Stimulated activated CD8-positive, alpha-beta memory T cell treated with anti-CD3 and anti-CD28 coated beads, Interleukin-4, amount 100 ng/mL, for 48 hours (primary cell): ENCODE measurements at regions not wholly inside any gene's neighbourhood (a gene's known extent, or its start where the extent isn't known, plus 50 kb on each side); places are given as distances from the start of the nearest gene placed in this dataset.
A peak's percentile ranks its signal among the peaks of the same experiment; 100 is the strongest.
"Not testable (repeated sequence)": the region's sequence is repeated elsewhere in the genome, so short reads cannot be mapped to it uniquely, and the experiment has no call there.

Source experiments
- DNase-seq: peaks from one replicate; pipeline ENCODE4 v3.0.0-alpha.2; 2020

DNA sequence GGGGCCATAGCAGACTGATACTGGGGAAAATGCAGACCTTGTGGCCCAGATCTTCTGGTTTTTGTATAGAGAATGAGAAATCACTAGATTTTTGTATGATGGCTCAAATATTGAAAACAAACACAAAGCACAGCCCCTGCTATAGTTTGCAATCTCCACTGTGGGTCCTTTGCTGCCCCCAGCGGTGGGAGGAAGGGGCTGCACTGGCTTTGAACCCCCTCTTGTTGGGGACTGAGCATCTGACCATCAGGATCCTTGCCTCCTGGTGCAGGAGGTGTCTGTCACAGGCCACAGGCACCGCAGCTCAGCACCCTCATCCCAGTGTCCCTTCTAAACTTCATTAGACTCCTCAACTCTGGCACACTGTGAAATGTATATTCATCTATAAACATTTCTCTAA, 252.3 kb downstream of the BCL2L11 start:
- not testable (repeated sequence) for DNase-seq

GRCh38 chr2:111373989-111374388, 253.3 kb downstream of the BCL2L11 start:
- not testable (repeated sequence) for DNase-seq

GRCh38 chr2:111374734-111375133, 254.0 kb downstream of the BCL2L11 start:
- not testable (repeated sequence) for DNase-seq

DNA sequence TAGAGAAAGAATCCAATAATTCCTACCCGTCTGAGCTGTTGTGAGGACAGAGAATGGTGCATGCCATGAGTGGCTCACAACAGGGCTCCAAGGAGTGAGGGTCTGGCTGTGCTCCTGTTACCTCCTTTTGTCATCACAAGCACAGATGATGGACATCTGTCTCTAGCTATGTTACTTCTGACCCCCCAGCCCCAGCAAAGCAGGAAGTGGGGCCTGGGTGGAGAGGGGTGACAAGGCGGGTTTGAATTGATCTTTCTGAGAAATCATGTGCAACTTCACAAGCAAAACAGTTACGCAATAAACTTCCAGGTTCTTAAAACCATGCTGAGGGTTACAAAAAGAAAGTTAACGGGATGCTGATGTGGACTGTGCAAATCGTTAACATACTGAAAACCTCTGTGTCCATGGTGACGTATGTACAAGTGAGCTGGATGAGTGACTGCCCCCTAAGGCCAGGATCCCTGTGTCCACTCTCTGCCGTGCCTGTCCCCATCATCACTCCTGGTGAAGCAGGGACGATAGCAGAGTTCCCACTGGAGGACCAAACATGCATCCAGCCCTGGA, 254.7 kb downstream of the BCL2L11 start:
- DNase-seq = not testable (repeated sequence)

- not testable (repeated sequence) for DNase-seq
Measured at GRCh38 chr2:111376272-111376970, 255.7 kb downstream of the BCL2L11 start.

DNA sequence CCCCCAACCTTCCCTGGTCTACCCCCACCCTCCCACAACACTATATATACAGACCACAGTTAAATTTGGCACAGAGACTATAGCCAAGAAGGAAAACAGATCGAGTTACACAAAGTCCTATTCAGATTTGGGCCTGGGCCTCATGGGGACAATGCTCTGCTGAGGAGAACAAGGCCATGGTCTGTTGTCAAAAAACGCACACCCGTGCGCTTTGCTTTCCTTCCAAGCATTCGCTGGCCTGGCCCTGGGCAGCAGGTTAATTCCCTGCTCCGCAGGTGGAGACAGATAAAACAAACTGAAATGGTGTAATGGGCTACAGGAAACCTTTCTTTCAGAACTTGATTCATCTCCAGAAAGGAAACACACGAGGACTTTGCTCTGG, 256.2 kb downstream of the BCL2L11 start:
- DNase-seq = not testable (repeated sequence)

- not testable (repeated sequence) for DNase-seq
Measured at GRCh38 chr2:111377386-111377959, 256.8 kb downstream of the BCL2L11 start.

DNA sequence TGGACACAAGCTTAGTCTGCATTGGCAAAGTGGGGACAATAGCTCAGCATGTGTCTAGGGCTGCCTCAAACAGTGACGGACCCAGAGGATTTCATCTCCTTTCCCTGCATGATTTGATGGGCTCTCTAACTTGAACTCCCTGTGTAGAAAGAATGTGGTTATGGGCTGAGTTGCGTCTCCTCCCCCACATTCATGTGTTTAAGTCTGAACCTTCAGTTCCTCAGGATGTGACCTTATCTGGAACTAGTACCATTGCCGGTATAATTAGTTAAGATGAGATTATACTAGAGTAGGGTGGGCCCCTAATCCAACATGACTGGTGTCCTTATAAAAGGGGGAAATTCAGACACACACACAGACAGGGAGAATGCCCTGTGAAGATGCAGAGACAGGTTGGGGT, 257.6 kb downstream of the BCL2L11 start:
- not testable (repeated sequence) for DNase-seq

- DNase-seq = peak; percentile 40
Measured at GRCh38 chr2:111380733-111381439, 260.2 kb downstream of the BCL2L11 start.

- DNase-seq = not testable (repeated sequence)
Measured at GRCh38 chr2:111381530-111382306, 261.0 kb downstream of the BCL2L11 start.

- DNase-seq = not testable (repeated sequence)
Measured at GRCh38 chr2:111382507-111382906, 261.8 kb downstream of the BCL2L11 start.

GRCh38 chr2:111383311-111383710, 262.6 kb downstream of the BCL2L11 start:
- DNase-seq = not testable (repeated sequence)

- not testable (repeated sequence) for DNase-seq
Measured at GRCh38 chr2:111385226-111385957, 264.7 kb downstream of the BCL2L11 start.

DNA sequence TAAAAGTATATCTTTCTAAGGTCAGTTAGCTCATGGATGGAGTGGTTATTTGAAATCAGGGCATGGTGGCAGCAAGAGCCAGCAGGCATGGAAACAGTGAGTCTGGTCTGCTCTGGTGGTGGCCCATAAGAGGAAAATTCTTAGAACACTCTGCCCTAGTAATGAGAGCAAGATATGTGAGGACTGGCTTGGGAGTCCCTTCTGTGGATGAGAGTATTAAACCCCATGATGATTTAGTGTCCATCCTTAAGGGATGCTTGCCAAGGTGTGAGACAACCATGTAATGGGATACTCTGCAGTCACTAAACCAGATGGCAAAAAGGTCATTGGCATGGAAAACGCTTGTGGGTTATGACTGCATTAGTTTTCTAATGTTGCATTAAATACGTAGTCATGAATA, 269.9 kb downstream of the BCL2L11 start:
- not testable (repeated sequence) for DNase-seq

DNA sequence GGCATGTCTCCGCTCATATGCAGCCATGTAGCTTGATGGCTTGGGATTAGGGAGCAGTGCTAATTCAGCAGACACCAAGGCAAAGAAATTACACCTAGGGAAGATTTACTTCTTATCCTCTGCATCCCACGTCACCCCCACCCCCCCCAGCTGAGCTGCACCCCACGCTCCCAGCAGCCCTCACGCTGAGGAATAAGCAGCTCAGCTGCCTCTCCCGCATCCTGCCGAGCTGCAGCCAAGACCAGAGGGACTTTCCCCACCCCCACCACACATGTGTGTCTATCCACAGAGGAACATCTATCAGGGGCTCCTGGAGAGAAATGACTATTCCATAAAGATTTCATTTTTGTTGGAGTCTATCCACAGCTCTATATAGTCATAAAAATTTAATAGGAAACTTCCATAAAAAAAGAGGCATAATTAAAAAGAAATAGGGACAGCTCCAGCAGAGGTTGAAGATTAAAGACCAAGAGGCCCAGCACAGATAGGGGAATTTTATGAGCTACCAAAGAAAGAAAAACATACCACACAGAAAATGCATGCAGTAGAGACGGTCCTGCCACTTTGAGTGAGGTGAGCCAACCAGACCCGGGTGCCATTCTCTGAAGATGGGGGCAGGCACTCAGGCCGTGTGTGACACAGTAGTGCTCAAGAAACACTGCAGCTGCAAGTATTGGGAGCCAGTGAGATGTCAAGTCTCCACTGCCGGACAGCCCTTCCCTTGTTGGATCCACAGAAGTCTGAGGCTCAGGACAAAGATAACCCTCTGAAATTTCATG, 274.8 kb downstream of the BCL2L11 start:
- peak; percentile 76 for DNase-seq

DNA sequence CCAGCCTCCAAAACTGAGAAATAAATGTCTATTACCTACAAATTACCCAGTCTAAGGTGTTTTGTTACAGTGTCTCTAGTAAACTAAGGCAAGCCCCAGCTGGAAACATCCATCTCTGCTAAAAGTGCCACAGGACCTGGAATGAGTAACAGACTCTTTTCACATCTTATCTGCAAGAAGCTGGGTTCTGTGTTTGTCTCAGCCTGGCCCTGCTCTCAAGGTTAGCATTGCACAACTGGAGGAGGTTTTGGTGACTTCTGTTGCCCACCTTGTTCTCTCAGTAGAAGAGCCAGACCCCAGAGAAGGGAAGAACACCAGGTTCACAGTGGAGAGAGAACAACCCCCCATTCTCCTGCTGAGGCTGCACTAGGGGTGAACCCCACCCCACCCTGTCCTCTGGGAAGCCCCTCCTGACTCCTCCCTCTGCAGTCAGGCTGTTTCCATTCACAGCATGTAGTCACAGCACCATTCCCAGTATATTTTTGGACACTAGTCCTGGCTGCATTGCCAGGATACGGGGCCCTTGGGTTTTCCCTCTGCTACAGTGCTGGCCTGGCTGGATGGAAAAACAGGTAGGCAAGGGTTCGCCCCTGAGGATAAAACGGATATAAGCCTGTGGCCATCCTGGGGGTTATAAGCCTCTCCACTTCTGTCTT, 280.0 kb downstream of the BCL2L11 start:
- DNase-seq = not testable (repeated sequence)

- not testable (repeated sequence) for DNase-seq
Measured at GRCh38 chr2:111401270-111402140, 280.8 kb downstream of the BCL2L11 start.

DNA sequence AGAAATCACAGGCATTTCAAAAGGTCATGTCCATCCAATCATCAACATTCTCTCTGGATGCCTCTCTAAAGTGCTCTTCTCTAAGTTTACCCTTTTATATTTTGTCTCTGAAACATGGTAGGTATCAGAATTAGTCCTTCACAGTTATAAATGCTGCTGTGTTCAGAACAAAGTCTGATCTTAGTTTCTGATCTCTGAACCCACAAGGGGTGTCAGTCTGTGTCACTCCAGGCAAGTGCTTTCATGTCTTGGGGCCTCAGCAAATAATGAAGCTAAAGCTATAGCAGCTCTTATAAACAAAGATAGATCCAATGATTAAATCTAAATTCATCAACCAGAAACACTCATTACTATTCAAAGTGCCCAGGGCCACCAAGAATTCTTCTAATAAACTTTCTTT, 281.7 kb downstream of the BCL2L11 start:
- not testable (repeated sequence) for DNase-seq

DNA sequence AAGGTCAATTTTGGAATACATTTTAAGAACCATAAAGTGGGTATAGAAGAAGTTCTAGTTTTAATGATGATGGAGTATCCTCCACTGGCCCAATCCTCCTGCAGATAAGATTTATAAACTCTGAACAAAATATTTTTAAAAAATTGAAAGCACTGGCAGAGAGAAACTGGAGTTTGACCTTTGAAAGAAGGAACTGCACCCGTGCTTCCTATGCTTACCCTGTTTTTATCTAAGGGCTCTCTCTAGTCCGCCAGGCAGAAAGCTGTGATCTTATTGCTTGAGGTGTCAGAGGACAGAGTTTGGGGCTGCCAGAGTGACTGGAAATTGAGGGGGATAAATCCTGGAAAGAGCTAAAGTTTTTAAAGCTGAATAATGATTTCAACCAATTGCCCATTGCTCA, 282.6 kb downstream of the BCL2L11 start:
- DNase-seq = not testable (repeated sequence)

DNA sequence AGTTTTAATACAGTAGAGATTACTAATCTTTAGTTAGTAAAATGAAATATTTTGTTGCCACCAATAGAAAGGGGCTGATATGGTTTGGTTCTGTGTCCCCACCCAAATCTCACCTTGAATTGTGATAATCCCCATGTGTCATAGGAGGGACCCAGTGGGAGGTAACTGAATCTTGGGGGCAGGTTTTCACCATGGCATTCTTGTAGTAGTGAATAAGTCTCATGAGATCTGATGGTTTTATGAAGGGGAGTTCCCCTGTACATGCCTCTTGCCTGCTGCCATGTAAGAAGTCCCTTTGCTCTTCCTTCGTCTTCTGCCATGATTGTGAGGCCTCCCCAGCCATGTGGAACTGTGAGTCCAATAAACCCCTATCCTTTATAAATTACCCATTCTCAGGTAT, 285.9 kb downstream of the BCL2L11 start:
- not testable (repeated sequence) for DNase-seq
